Glutamatergic neuron (in vitro differentiated cells): ENCODE measurements at regions not wholly inside any gene's neighbourhood (a gene's known extent, or its start where the extent isn't known, plus 50 kb on each side); places are given as distances from the start of the nearest gene placed in this dataset.
"Not testable (repeated sequence)": the region's sequence is repeated elsewhere in the genome, so short reads cannot be mapped to it uniquely, and the experiment has no call there.

ENCODE experiments used
- DNase-seq: peaks from one replicate; pipeline ENCODE4 v3.0.0; 2022
- H3K27ac Mint-ChIP-seq: one replicate; pipeline ENCODE4 v1.8.0; 2020; ENCODE audit warnings: mild to moderate bottlenecking, mixed read lengths, inconsistent platforms; ENCODE audit not compliant: unreplicated experiment
- H3K27me3 Mint-ChIP-seq: one replicate; pipeline ENCODE4 v1.8.0; 2020; ENCODE audit warnings: mild to moderate bottlenecking, moderate library complexity, mixed read lengths, inconsistent platforms; ENCODE audit not compliant: unreplicated experiment
- H3K36me3 Mint-ChIP-seq: one replicate; pipeline ENCODE4 v1.8.0; 2020; ENCODE audit warnings: mild to moderate bottlenecking, mixed read lengths, inconsistent platforms; ENCODE audit not compliant: unreplicated experiment
- H3K4me1 Mint-ChIP-seq: one replicate; pipeline ENCODE4 v1.8.0; 2020; ENCODE audit warnings: mild to moderate bottlenecking, low read depth, mixed read lengths, inconsistent platforms; ENCODE audit not compliant: unreplicated experiment
- H3K4me3 Mint-ChIP-seq: one replicate; pipeline ENCODE4 v1.8.0; 2020; ENCODE audit warnings: mild to moderate bottlenecking, mixed read lengths, inconsistent platforms; ENCODE audit not compliant: unreplicated experiment
- H3K9me3 Mint-ChIP-seq: one replicate; pipeline ENCODE4 v1.8.0; 2020; ENCODE audit warnings: mild to moderate bottlenecking, moderate library complexity, mixed read lengths, inconsistent platforms; ENCODE audit not compliant: unreplicated experiment
- TF ChIP-seq, protein P1 (sequence below): fragments of 200-600 bp; sonication (generic); IDR thresholded peaks from one replicate; pipeline ENCODE4 v1.5.0; 2021; ENCODE audit not compliant: partially characterized antibody, unreplicated experiment

DNA sequence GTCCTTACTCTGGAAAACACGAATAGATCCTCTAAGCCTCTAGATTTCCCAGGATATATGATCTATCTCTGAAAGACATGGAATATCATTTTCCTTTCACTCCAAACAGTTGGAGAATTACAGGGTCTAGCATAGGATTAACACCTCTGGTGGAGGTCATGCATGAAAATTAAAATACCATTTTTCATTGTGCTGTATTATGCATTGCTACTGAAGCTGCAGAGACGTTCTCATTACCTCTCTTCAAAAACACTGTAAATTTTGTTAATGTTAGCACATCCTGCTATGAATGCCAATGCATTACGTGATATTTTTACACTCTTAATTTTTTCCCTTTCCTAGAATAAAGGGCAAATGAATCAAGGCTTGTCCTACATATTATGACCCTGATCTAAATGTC lies 558.6 kb downstream of the TBC1D32 start:
- Mint-ChIP-seq H3K9me3 (peaks cover 4% of the 10 kb centered on the region), H3K27me3 (peaks cover 2% of the 10 kb centered on the region), H3K27ac (no peak overlapping the region), H3K36me3 (no peaks in the 10 kb centered on the region), H3K4me3 (no peak overlapping the region), H3K4me1 (no peaks in the 10 kb centered on the region)
- no peak for DNase-seq
- TF ChIP-seq, protein P1, sequence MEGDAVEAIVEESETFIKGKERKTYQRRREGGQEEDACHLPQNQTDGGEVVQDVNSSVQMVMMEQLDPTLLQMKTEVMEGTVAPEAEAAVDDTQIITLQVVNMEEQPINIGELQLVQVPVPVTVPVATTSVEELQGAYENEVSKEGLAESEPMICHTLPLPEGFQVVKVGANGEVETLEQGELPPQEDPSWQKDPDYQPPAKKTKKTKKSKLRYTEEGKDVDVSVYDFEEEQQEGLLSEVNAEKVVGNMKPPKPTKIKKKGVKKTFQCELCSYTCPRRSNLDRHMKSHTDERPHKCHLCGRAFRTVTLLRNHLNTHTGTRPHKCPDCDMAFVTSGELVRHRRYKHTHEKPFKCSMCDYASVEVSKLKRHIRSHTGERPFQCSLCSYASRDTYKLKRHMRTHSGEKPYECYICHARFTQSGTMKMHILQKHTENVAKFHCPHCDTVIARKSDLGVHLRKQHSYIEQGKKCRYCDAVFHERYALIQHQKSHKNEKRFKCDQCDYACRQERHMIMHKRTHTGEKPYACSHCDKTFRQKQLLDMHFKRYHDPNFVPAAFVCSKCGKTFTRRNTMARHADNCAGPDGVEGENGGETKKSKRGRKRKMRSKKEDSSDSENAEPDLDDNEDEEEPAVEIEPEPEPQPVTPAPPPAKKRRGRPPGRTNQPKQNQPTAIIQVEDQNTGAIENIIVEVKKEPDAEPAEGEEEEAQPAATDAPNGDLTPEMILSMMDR: no peak

DNA sequence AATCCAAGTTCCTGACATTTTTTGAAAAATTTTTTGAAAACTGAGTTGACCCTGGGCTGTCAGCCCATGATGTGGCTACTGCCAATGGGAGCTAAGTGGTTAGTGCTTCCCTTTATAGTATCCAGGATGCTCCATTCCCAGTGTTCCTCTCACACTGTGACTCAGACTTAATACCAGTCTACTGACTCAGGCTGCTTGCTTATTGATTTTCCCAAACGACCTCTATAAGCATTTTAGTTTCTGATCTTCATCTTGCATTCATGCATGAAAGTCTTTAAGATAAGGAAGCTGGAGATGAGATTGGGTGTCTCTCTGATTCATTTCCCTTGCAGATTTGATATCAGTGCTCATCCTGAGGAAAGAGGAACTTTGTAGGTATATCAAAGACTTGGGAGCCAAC lies 560.0 kb downstream of the TBC1D32 start:
- peaks cover 4% of the 10 kb centered on the region for H3K9me3 Mint-ChIP-seq
- H3K27ac Mint-ChIP-seq: no peak overlapping the region
- no peaks in the 10 kb centered on the region for H3K4me1 Mint-ChIP-seq
- H3K4me3 Mint-ChIP-seq: no peak overlapping the region
- no peak for DNase-seq
- H3K27me3 Mint-ChIP-seq: no peaks in the 10 kb centered on the region
- no peaks in the 10 kb centered on the region for H3K36me3 Mint-ChIP-seq
- TF ChIP-seq, protein P1: no peak

DNA sequence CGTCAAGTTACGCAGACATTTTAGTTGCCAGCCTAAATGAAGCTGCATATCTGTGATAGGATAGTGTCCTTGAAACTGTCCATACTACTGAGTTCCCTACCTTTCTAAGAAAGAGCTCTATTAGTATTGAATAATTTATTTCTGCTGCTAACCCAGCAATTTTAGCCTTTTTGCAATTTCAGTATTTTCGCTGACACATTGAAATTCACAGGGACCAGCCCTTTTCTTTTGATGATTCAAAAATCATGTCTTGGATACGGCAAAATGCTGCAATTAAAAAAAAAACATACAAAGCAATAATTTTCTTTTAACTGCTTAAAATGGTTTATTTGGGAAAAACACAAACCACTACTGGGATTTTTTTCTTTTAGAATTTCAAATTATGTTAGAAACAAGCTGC lies 563.3 kb downstream of the TBC1D32 start:
- no peaks in the 10 kb centered on the region for H3K9me3 Mint-ChIP-seq
- TF ChIP-seq, protein P1: no peak

DNA sequence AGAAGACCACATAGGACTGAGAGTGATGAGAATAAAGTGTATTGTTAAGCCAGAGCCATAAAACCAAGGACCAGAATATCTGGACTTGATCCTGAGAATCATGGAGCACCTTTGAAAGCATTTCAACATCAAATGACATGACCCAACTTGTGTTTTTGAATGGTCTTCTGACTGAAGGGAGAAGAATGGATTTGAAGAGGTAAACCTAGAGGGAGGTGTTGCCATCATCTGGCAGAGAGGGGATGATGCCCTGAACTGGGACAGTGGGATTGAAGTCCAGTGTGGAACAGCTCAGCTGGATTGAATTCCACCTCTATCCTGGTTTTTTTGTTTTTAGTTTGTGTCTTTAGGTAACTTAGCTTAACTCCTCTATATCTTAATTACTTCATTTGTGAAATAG lies 570.0 kb downstream of the TBC1D32 start:
- no peak for DNase-seq
- Mint-ChIP-seq H3K4me3 (no peak overlapping the region), H3K36me3 (no peaks in the 10 kb centered on the region), H3K27ac (no peak overlapping the region), H3K4me1 (no peaks in the 10 kb centered on the region), H3K9me3 (no peaks in the 10 kb centered on the region), H3K27me3 (no peaks in the 10 kb centered on the region)
- TF ChIP-seq, protein P1: no peak

More for the DNA sequence above, 563.3 kb downstream of the TBC1D32 start:
- Mint-ChIP-seq H3K27ac (no peak overlapping the region), H3K4me1 (no peaks in the 10 kb centered on the region), H3K36me3 (no peaks in the 10 kb centered on the region), H3K4me3 (no peak overlapping the region), H3K27me3 (no peaks in the 10 kb centered on the region)
- DNase-seq: no peak

DNA sequence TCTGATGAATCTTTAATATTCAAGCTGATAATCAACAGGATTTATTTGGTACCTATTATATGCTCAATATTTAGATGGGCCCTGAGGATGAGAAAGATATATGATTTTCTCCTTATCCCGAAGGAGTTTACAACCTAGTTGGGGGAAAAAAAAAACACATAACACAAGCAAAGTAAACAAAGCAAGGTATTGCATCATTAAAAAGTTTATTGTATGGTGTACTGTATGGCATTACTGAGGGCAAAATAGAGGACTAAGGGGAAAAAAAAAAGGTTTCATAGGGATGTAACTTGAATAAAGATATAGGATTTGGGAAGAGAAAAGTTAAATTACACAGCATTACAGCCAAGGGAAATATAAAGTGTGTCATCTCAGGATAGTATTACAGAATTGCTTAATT lies 574.7 kb downstream of the TBC1D32 start:
- TF ChIP-seq, protein P1: no peak
- Mint-ChIP-seq H3K36me3 (no peaks in the 10 kb centered on the region), H3K4me1 (no peaks in the 10 kb centered on the region), H3K27ac (no peak overlapping the region), H3K27me3 (no peaks in the 10 kb centered on the region), H3K4me3 (no peak overlapping the region), H3K9me3 (no peaks in the 10 kb centered on the region)
- DNase-seq: no peak

DNA sequence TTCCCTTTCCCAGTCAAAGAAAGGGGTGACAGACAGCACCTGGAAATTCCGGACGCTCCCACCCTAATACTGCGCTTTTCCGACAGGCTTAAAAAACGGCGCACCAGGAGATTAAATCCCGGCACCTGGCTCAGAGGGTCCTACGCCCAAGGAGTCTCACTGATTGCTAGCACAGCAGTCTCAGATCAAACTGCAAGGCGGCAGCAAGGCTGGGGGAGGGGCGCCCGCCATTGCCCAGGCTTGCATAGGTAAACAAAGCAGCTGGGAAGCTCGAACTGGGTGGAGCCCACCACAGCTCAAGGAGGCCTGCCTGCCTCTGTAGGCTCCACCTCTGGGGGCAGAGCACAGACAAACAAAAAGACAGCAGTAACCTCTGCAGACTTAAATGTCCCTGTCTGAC lies 585.7 kb downstream of the TBC1D32 start:
- not testable (repeated sequence) for H3K4me1 Mint-ChIP-seq, H3K27me3 Mint-ChIP-seq, H3K4me3 Mint-ChIP-seq, H3K9me3 Mint-ChIP-seq, H3K27ac Mint-ChIP-seq, DNase-seq, H3K36me3 Mint-ChIP-seq
